SU-DHL-6 (cell line): ENCODE measurements at regions not wholly inside any gene's neighbourhood (a gene's known extent, or its start where the extent isn't known, plus 50 kb on each side); places are given as distances from the start of the nearest gene placed in this dataset.

Source experiments
- EZH2phosphoT487 ChIP-seq: fragments of 200-600 bp; sonication (generic), shearing (Covaris generic); conservative IDR thresholded peaks from 2 replicates; pipeline ENCODE4 v1.6.1; 2018; ENCODE audit warnings: mild to moderate bottlenecking, antibody characterized with exemption, low read length, moderate library complexity, mixed read lengths
- TF ChIP-seq, protein P1 (sequence below): fragments of 200-600 bp; sonication (generic); IDR thresholded peaks from one replicate; pipeline ENCODE4 v1.5.1; 2017; ENCODE audit warnings: antibody characterized with exemption, mild to moderate bottlenecking, low read length, moderate library complexity; ENCODE audit not compliant: insufficient read depth, poor library complexity, severe bottlenecking

DNA sequence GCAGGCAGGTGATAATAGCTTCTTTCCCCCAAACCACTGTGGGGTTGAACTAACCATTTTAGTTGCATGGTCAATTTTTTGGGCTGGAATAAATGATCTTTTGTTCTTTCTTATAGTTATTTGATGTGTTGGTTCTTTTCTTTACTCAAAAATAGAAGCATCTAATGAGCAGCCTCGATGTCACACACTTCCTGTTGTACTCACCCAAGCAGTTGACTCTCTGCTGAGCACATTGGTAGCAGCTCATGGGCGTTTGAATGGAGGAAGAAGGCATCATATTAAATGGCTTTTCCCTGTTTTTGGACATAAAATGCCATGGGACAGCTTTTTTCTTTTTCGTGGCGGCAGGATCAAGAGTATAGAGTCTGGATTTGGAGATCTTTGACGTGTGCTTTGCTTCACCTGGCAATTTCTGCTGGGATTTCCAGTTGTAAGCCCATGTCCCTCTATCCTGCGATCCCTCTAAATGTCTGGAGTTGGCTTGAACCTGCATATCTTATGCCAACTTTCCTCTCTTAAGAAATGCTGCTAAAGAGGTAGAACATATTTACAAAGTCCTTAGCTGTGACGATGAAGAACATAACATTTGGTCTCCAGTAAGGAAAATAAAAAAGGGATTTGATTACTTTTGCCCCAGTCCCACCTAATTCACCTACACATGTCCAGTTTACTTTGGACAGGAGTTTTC lies 268.3 kb downstream of the PRL start:
- TF ChIP-seq, protein P1, sequence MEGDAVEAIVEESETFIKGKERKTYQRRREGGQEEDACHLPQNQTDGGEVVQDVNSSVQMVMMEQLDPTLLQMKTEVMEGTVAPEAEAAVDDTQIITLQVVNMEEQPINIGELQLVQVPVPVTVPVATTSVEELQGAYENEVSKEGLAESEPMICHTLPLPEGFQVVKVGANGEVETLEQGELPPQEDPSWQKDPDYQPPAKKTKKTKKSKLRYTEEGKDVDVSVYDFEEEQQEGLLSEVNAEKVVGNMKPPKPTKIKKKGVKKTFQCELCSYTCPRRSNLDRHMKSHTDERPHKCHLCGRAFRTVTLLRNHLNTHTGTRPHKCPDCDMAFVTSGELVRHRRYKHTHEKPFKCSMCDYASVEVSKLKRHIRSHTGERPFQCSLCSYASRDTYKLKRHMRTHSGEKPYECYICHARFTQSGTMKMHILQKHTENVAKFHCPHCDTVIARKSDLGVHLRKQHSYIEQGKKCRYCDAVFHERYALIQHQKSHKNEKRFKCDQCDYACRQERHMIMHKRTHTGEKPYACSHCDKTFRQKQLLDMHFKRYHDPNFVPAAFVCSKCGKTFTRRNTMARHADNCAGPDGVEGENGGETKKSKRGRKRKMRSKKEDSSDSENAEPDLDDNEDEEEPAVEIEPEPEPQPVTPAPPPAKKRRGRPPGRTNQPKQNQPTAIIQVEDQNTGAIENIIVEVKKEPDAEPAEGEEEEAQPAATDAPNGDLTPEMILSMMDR, result no peak
- no peak for TF ChIP-seq EZH2phosphoT487
